Thymus (tissue), 11 donors: ENCODE measurements at regions not wholly inside any gene's neighbourhood (a gene's known extent, or its start where the extent isn't known, plus 50 kb on each side); places are given as distances from the start of the nearest gene placed in this dataset.

ENCODE experiments used
- DNase-seq, 9 donors: peaks; one replicate each; pipeline ENCODE4 v3.0.0-alpha.2; 2013; ENCODE audit warnings: low spot score in 9 of 9, low read depth in 6 of 9, missing footprints in 1 of 9
- H3K27ac ChIP-seq, 2 donors: one replicate each; pipeline ENCODE4 v1.5.1; 2013; ENCODE audit warnings: control low read depth in 1 of 2, low read depth in 1 of 2, low read length in 1 of 2, mild to moderate bottlenecking in 1 of 2, moderate library complexity in 1 of 2
- H3K27me3 ChIP-seq, 2 donors: one replicate each; pipeline ENCODE4 v1.5.1; 2013; ENCODE audit warnings: low read length in 1 of 2; ENCODE audit not compliant: control insufficient read depth in 2 of 2, insufficient read depth in 1 of 2
- H3K36me3 ChIP-seq, 2 donors: one replicate each; pipeline ENCODE4 v1.5.1; 2013; ENCODE audit warnings: low read length in 1 of 2, mild to moderate bottlenecking in 1 of 2, moderate library complexity in 1 of 2; ENCODE audit not compliant: control insufficient read depth in 2 of 2, insufficient read depth in 2 of 2
- H3K4me1 ChIP-seq, 2 donors: one replicate each; pipeline ENCODE4 v1.5.1; 2013; ENCODE audit warnings: low read length in 2 of 2; ENCODE audit not compliant: control insufficient read depth in 2 of 2, insufficient read depth in 2 of 2
- H3K4me3 ChIP-seq, 2 donors: one replicate each; pipeline ENCODE4 v1.5.1; 2013; ENCODE audit warnings: low read length in 2 of 2, control low read depth in 1 of 2, mild to moderate bottlenecking in 1 of 2
- H3K9me3 ChIP-seq, 2 donors: one replicate each; pipeline ENCODE4 v1.5.1; 2013; ENCODE audit warnings: low read length in 1 of 2, mild to moderate bottlenecking in 1 of 2; ENCODE audit not compliant: control insufficient read depth in 2 of 2, insufficient read depth in 1 of 2
- WGBS: extraction: QIAGEN DNeasy Blood & Tissue Kit; methylation state at CpG from one replicate; pipeline ENCODE4 v1.1.7; 2013; 5-methylcytosine and 5-hydroxymethylcytosine counted together
- donor health status: healthy.

- Histone ChIP-seq H3K27me3 (no peaks in the 10 kb centered on the region), H3K4me1 (peaks cover 23 to 25% of the 10 kb centered on the region in 2 donors), H3K27ac (no peak overlapping the region), H3K4me3 (no peak overlapping the region), H3K9me3 (no peaks in the 10 kb centered on the region), H3K36me3 (no peaks in the 10 kb centered on the region)
- WGBS = 97% methylated on average over 2 of the region's 2 CpGs
- DNase-seq = no peak
Measured at GRCh38 chr15:95932141-95932540, 398.4 kb upstream of the NR2F2 start.

GRCh38 chr15:95932676-95933075 lies 397.8 kb upstream of the NR2F2 start:
- WGBS = 97% methylated on average over 4 of the region's 4 CpGs
- Histone ChIP-seq H3K36me3 (no peaks in the 10 kb centered on the region), H3K27ac (no peak overlapping the region), H3K4me3 (no peak overlapping the region), H3K9me3 (no peaks in the 10 kb centered on the region), H3K27me3 (no peaks in the 10 kb centered on the region), H3K4me1 (peaks cover 23 to 25% of the 10 kb centered on the region in 2 donors)
- no peak for DNase-seq

GRCh38 chr15:95935852-95936251 lies 394.6 kb upstream of the NR2F2 start:
- 95% methylated on average over 2 of the region's 2 CpGs for WGBS

GRCh38 chr15:95937128-95937528 lies 393.4 kb upstream of the NR2F2 start:
- Histone ChIP-seq H3K4me3 (no peak overlapping the region), H3K9me3 (no peaks in the 10 kb centered on the region), H3K4me1 (peaks cover 0 to under 1% of the 10 kb centered on the region in 2 donors), H3K36me3 (no peaks in the 10 kb centered on the region), H3K27ac (no peak overlapping the region), H3K27me3 (no peaks in the 10 kb centered on the region)
- DNase-seq = no peak
- WGBS = 96% methylated on average over 2 of the region's 2 CpGs

More at GRCh38 chr15:95935852-95936251, 394.6 kb upstream of the NR2F2 start:
- Histone ChIP-seq H3K36me3 (no peaks in the 10 kb centered on the region), H3K27me3 (no peaks in the 10 kb centered on the region), H3K4me3 (no peak overlapping the region), H3K9me3 (no peaks in the 10 kb centered on the region), H3K27ac (no peak overlapping the region), H3K4me1 (peaks cover 7 to 8% of the 10 kb centered on the region in 2 donors)
- no peak for DNase-seq

- Histone ChIP-seq H3K36me3 (no peaks in the 10 kb centered on the region), H3K27ac (no peak overlapping the region), H3K4me3 (no peak overlapping the region), H3K4me1 (peaks cover 15 to 17% of the 10 kb centered on the region in 2 donors), H3K27me3 (no peaks in the 10 kb centered on the region), H3K9me3 (no peaks in the 10 kb centered on the region)
- 95% methylated on average over 14 of the region's 14 CpGs for WGBS
- DNase-seq = no peak
Measured at GRCh38 chr15:95940431-95940985, 390.0 kb upstream of the NR2F2 start.

- H3K9me3 ChIP-seq = no peaks in the 10 kb centered on the region
- no peak overlapping the region for H3K4me3 ChIP-seq
- no peaks in the 10 kb centered on the region for H3K27me3 ChIP-seq
- 13% methylated on average over 1 of the region's 1 CpG for WGBS
- no peaks in the 10 kb centered on the region for H3K36me3 ChIP-seq
- DNase-seq = peak in 7 of 9 donors; percentile 47 to 86 (median 59)
- H3K27ac ChIP-seq = peak overlapping the region in 1 of 2 donors; percentile 1
- H3K4me1 ChIP-seq = peaks cover 24 to 36% of the 10 kb centered on the region in 2 donors
Measured at GRCh38 chr15:95944193-95944592, 386.3 kb upstream of the NR2F2 start.

GRCh38 chr15:95944661-95945255 lies 385.7 kb upstream of the NR2F2 start:
- 89% methylated on average over 4 of the region's 4 CpGs for WGBS
- H3K4me3 ChIP-seq = no peak overlapping the region

GRCh38 chr15:95946241-95946640 lies 384.3 kb upstream of the NR2F2 start:
- Histone ChIP-seq H3K27ac (no peak overlapping the region), H3K27me3 (no peaks in the 10 kb centered on the region), H3K9me3 (no peaks in the 10 kb centered on the region), H3K4me3 (no peak overlapping the region), H3K36me3 (no peaks in the 10 kb centered on the region), H3K4me1 (peaks cover 24 to 36% of the 10 kb centered on the region in 2 donors)
- WGBS = 97% methylated on average over 2 of the region's 2 CpGs
- DNase-seq = no peak

More at GRCh38 chr15:95944661-95945255, 385.7 kb upstream of the NR2F2 start:
- no peak for DNase-seq
- H3K36me3 ChIP-seq = no peaks in the 10 kb centered on the region
- no peaks in the 10 kb centered on the region for H3K27me3 ChIP-seq
- peaks cover 24 to 36% of the 10 kb centered on the region in 2 donors for H3K4me1 ChIP-seq
- H3K27ac ChIP-seq = peak overlapping the region in 1 of 2 donors; percentile 1
- no peaks in the 10 kb centered on the region for H3K9me3 ChIP-seq

- Histone ChIP-seq H3K27me3 (no peaks in the 10 kb centered on the region), H3K27ac (no peak overlapping the region), H3K9me3 (no peaks in the 10 kb centered on the region), H3K4me3 (no peak overlapping the region), H3K4me1 (peaks cover 24 to 36% of the 10 kb centered on the region in 2 donors), H3K36me3 (no peaks in the 10 kb centered on the region)
- no peak for DNase-seq
- 98% methylated on average over 2 of the region's 2 CpGs for WGBS
Measured at GRCh38 chr15:95946926-95947325, 383.6 kb upstream of the NR2F2 start.
